ENCODE measurements at regions not wholly inside any gene's neighbourhood (a gene's known extent, or its start where the extent isn't known, plus 50 kb on each side); places are given as distances from the start of the nearest gene placed in this dataset.

- no peak for TF ChIP-seq CTCF (IDR thresholded peaks at IDR 0.05; ENCODE audit: poor library complexity)
- no peak for TF ChIP-seq EZH2phosphoT487 (IDR thresholded peaks at IDR 0.05; ENCODE audit: low read depth, severe bottlenecking, unreplicated experiment)
These were observed 190.6 kb downstream of the PTPN20 start for GRCh38 chr10:47101807-47102206.

All from hepatocyte (in vitro differentiated cells).